ENCODE measurements at regions not wholly inside any gene's neighbourhood (a gene's known extent, or its start where the extent isn't known, plus 50 kb on each side); places are given as distances from the start of the nearest gene placed in this dataset.
"Not testable (repeated sequence)": the region's sequence is repeated elsewhere in the genome, so short reads cannot be mapped to it uniquely, and the experiment has no call there.

DNA sequence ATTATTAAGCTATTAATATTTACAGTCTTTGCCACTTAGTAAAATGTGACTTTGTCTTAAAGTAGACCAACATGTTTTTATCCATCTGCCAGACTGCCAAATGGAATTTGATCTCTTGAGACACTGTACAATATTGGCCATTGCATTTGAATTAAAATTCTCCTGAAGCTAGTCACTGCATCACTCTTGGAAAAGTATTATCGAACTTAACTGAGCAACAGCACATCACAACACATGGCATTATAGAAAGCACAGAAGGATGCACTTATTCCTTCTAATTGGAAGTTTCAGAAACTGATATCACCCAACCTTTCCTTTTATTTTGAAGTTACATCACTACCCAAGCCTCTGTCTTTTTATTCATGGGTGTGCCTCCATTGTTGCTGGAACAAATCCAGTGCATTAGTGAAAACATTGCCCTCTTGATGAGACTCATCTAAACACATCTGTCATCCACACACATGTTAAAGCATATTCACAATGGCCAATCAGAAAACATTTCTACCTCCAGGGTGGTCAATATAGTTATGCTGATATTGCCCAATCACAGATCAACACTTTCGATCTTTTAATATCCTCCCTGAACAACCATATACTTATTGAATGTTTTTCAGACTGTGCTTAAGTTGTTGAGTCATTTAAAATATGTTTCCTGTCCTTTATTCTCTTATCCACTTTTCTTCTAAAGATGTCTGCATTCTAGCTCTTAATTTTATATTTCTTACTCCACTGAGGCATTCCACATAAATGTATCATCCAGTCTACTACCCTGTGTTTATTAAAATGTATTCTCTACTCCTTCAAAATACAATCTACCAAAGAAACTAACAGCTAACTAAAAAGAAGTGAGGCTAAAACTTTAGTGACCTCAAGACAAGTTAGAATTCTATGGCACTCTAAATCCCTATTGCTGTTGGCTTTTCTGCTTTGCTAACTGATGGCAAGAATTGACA lies 535.0 kb downstream of the RFPL4B start:
- no peaks in the 10 kb centered on the region for H3K27me3 ChIP-seq
- H3K4me3 ChIP-seq, result no peak overlapping the region
- WGBS, 3 donors, result 92 to 100% (median 94%) methylated on average over 2 of the region's 2 CpGs
- no peak for TF ChIP-seq POLR2A (IDR thresholded peaks at IDR 0.05)
- no peak for TF ChIP-seq EP300 (IDR thresholded peaks at IDR 0.05)
- TF ChIP-seq, protein P1, sequence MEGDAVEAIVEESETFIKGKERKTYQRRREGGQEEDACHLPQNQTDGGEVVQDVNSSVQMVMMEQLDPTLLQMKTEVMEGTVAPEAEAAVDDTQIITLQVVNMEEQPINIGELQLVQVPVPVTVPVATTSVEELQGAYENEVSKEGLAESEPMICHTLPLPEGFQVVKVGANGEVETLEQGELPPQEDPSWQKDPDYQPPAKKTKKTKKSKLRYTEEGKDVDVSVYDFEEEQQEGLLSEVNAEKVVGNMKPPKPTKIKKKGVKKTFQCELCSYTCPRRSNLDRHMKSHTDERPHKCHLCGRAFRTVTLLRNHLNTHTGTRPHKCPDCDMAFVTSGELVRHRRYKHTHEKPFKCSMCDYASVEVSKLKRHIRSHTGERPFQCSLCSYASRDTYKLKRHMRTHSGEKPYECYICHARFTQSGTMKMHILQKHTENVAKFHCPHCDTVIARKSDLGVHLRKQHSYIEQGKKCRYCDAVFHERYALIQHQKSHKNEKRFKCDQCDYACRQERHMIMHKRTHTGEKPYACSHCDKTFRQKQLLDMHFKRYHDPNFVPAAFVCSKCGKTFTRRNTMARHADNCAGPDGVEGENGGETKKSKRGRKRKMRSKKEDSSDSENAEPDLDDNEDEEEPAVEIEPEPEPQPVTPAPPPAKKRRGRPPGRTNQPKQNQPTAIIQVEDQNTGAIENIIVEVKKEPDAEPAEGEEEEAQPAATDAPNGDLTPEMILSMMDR (IDR thresholded peaks at IDR 0.05), result no peak
- H3K27ac ChIP-seq, result no peak overlapping the region
- no peaks in the 10 kb centered on the region for H3K9me3 ChIP-seq
- DNase-seq, result no peak
- peaks cover under 1% of the 10 kb centered on the region for H3K4me1 ChIP-seq (ENCODE audit: insufficient read depth)
- intact Hi-C loops (cut with DNase I), result no loop called here
- H3K36me3 ChIP-seq, result no peaks in the 10 kb centered on the region

DNA sequence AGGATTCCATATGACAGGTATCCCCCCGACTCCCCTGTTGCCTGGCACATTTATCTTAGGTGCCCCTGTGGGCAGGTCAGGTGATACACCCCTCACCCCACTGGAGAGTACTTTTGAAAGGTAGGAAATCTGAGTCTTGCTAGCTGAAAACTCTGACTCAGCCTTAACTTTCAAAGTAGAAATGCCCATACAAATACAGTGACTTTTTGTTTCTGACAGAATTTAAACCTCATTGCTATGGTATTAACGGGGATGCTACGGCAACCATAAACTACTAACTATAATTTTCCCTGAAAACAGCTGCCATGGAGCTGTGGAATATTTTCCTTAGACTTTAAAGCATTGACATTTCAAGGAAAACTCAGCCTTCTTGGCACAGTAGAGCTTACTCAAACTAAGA lies 536.0 kb downstream of the RFPL4B start:
- no peaks in the 10 kb centered on the region for H3K9me3 ChIP-seq
- no peaks in the 10 kb centered on the region for H3K36me3 ChIP-seq
- H3K4me3 ChIP-seq, result no peak overlapping the region
- H3K4me1 ChIP-seq (ENCODE audit: insufficient read depth), result no peaks in the 10 kb centered on the region
- no peak for DNase-seq
- intact Hi-C loops (cut with DNase I), result no loop called here
- TF ChIP-seq POLR2A (IDR thresholded peaks at IDR 0.05) (no peak), EP300 (IDR thresholded peaks at IDR 0.05) (no peak)
- TF ChIP-seq, protein P1 (IDR thresholded peaks at IDR 0.05), result no peak
- no peaks in the 10 kb centered on the region for H3K27me3 ChIP-seq
- 79 to 90% (median 90%) methylated on average over 3 of the region's 3 CpGs for WGBS, 3 donors
- H3K27ac ChIP-seq, result no peak overlapping the region

DNA sequence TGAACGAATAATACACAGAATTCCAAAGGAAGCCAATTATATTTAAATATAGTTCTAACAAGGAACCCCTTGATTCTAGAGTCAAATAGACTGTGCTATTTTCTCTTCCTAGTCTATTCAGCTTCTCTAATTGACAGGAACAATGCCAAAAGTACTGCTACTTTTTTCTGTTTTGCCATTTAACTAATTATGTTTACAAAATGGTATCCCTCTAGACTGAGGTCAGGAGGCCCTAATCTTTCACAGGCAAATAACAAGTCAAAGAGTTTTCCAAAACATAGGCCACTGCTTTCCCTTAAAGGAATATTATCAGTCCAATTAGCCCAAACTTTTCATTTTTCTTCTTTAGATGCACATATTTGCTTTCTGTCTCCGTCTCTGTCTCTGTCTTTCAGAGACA lies 539.3 kb downstream of the RFPL4B start:
- Histone ChIP-seq H3K9me3 (no peaks in the 10 kb centered on the region), H3K4me1 (ENCODE audit: insufficient read depth) (no peaks in the 10 kb centered on the region), H3K4me3 (no peak overlapping the region), H3K27me3 (no peaks in the 10 kb centered on the region), H3K36me3 (no peaks in the 10 kb centered on the region), H3K27ac (no peak overlapping the region)
- DNase-seq, result no peak
- 6 to 22% (median 11%) methylated on average over 2 of the region's 2 CpGs for WGBS, 3 donors
- TF ChIP-seq POLR2A (IDR thresholded peaks at IDR 0.05), result no peak
- intact Hi-C loops (cut with DNase I), result no loop called here

GRCh38 chr6:112887424-112887823 lies 540.3 kb downstream of the RFPL4B start:
- H3K27me3 ChIP-seq; H3K36me3 ChIP-seq; DNase-seq; H3K9me3 ChIP-seq; H3K4me3 ChIP-seq; H3K27ac ChIP-seq; H3K4me1 ChIP-seq (ENCODE audit: insufficient read depth); intact Hi-C loops (cut with DNase I): not testable (repeated sequence)
- 88 to 97% (median 95%) methylated on average over 4 of the region's 4 CpGs for WGBS, 3 donors

- no peaks in the 10 kb centered on the region for H3K36me3 ChIP-seq
- DNase-seq, result no peak
- H3K9me3 ChIP-seq, result no peaks in the 10 kb centered on the region
- intact Hi-C loops (cut with DNase I), result no loop called here
- no peak overlapping the region for H3K4me3 ChIP-seq
- H3K4me1 ChIP-seq (ENCODE audit: insufficient read depth), result no peaks in the 10 kb centered on the region
- TF ChIP-seq EP300 (IDR thresholded peaks at IDR 0.05) (no peak), POLR2A (IDR thresholded peaks at IDR 0.05) (no peak)
- TF ChIP-seq, protein P1 (IDR thresholded peaks at IDR 0.05), result no peak
- WGBS, 3 donors, result 85 to 88% (median 85%) methylated on average over 3 of the region's 3 CpGs
- no peak overlapping the region for H3K27ac ChIP-seq
- H3K27me3 ChIP-seq, result no peaks in the 10 kb centered on the region
Observed at GRCh38 chr6:112899541-112899940, 552.4 kb downstream of the RFPL4B start.

All from ovary (tissue), 7 donors.